GM23338 (cell line): ENCODE measurements at regions not wholly inside any gene's neighbourhood (a gene's known extent, or its start where the extent isn't known, plus 50 kb on each side); places are given as distances from the start of the nearest gene placed in this dataset.
A peak's percentile ranks its signal among the peaks of the same experiment; 100 is the strongest.

ENCODE experiments used
- ATAC-seq: fragments of 200-7000 bp; cut with Tn5 transposase; 3 replicates; pipeline ENCODE4 v1.9.1; 2020
- DNase-seq: peaks from one replicate; pipeline ENCODE4 v3.0.0-alpha.2; 2015; ENCODE audit warnings: low spot score
- H2AFZ ChIP-seq: fragments of 200-600 bp; sonication (generic); 2 replicates; pipeline ENCODE4 v1.8.0; 2016; ENCODE audit warnings: antibody characterized with exemption, mild to moderate bottlenecking, moderate library complexity
- H3F3A ChIP-seq: fragments of 200-600 bp; sonication (generic); replicated peaks from 2 replicates; pipeline ENCODE4 v1.8.0; 2017; ENCODE audit warnings: antibody characterized with exemption, mixed run types, low read depth
- H3K27ac ChIP-seq: fragments of 200-600 bp; sonication (generic); 2 replicates; pipeline ENCODE4 v1.6.1; 2016; ENCODE audit warnings: low read depth
- H3K27me3 ChIP-seq: fragments of 200-600 bp; sonication (generic); 2 replicates; pipeline ENCODE4 v1.8.0; 2016; ENCODE audit warnings: mild to moderate bottlenecking, mixed run types, moderate library complexity; ENCODE audit not compliant: insufficient read depth
- H3K36me3 ChIP-seq: fragments of 200-600 bp; sonication (generic); 2 replicates; pipeline ENCODE4 v1.8.0; 2016; ENCODE audit warnings: mild to moderate bottlenecking; ENCODE audit not compliant: insufficient read depth
- H3K4me1 ChIP-seq: fragments of 200-600 bp; sonication (generic); 2 replicates; pipeline ENCODE4 v1.8.0; 2016; ENCODE audit warnings: mild to moderate bottlenecking, moderate library complexity; ENCODE audit not compliant: insufficient read depth
- H3K4me2 ChIP-seq: fragments of 200-600 bp; sonication (generic); 2 replicates; pipeline ENCODE4 v1.7.1; 2017; ENCODE audit warnings: mixed run types
- H3K4me3 ChIP-seq: fragments of 200-600 bp; sonication (generic); 2 replicates; pipeline ENCODE4 v1.6.1; 2016; ENCODE audit warnings: mixed run types
- H3K79me2 ChIP-seq: fragments of 200-600 bp; sonication (generic); replicated peaks from 2 replicates; pipeline ENCODE4 v1.8.0; 2017; ENCODE audit warnings: mild to moderate bottlenecking; ENCODE audit not compliant: insufficient read depth
- H3K9me2 ChIP-seq: fragments of 200-600 bp; sonication (generic); 2 replicates; pipeline ENCODE4 v1.8.0; 2017; ENCODE audit not compliant: insufficient read depth
- H4K20me1 ChIP-seq: fragments of 200-600 bp; sonication (generic); replicated peaks from 2 replicates; pipeline ENCODE4 v1.8.0; 2017; ENCODE audit warnings: mild to moderate bottlenecking; ENCODE audit not compliant: insufficient read depth
- H3K27ac Mint-ChIP-seq: 2 replicates; pipeline ENCODE4 v1.8.0; 2020; ENCODE audit warnings: inconsistent platforms, mild to moderate bottlenecking, moderate library complexity, mixed read lengths
- H3K27me3 Mint-ChIP-seq: 3 replicates; pipeline ENCODE4 v1.8.0; 2022; ENCODE audit warnings: low read depth, mild to moderate bottlenecking, moderate library complexity, mixed read lengths, inconsistent platforms; ENCODE audit not compliant: insufficient read depth, poor library complexity
- H3K36me3 Mint-ChIP-seq: 3 replicates; pipeline ENCODE4 v1.8.0; 2021; ENCODE audit warnings: low read depth, mild to moderate bottlenecking, inconsistent platforms, moderate library complexity, mixed read lengths
- H3K4me1 Mint-ChIP-seq: 3 replicates; pipeline ENCODE4 v1.8.0; 2020; ENCODE audit warnings: mild to moderate bottlenecking, inconsistent platforms, mixed read lengths
- H3K4me3 Mint-ChIP-seq: 3 replicates; pipeline ENCODE4 v1.8.0; 2021; ENCODE audit warnings: moderate library complexity, mild to moderate bottlenecking, inconsistent platforms, mixed read lengths
- H3K9me3 Mint-ChIP-seq: 3 replicates; pipeline ENCODE4 v1.8.0; 2020; ENCODE audit warnings: moderate library complexity, mild to moderate bottlenecking, inconsistent platforms, mixed read lengths
- CTCF ChIP-seq, 2 experiments: fragments of 200-600 bp in 1 of 2; sonication (generic) in 1 of 2; conservative IDR thresholded peaks; 2 replicates each; pipeline versions ENCODE4 v1.5.1 to v1.6.1; 2016 to 2017; ENCODE audit warnings: antibody characterized with exemption in 2 of 2, low read depth in 2 of 2, mild to moderate bottlenecking in 2 of 2, moderate library complexity in 1 of 2
- ETS1 ChIP-seq: IDR thresholded peaks from 2 replicates; pipeline ENCODE4 v1.6.1; 2016; ENCODE audit warnings: antibody characterized with exemption
- JUNB ChIP-seq: IDR thresholded peaks from one replicate; pipeline ENCODE4 v1.6.1; 2016; ENCODE audit warnings: antibody characterized with exemption; ENCODE audit not compliant: unreplicated experiment
- NANOG ChIP-seq: IDR thresholded peaks from 2 replicates; pipeline ENCODE4 v1.6.1; 2016; ENCODE audit warnings: antibody characterized with exemption, borderline replicate concordance
- POLR2AphosphoS5 ChIP-seq: IDR thresholded peaks from 2 replicates; pipeline ENCODE4 v1.6.1; 2016; ENCODE audit warnings: antibody characterized with exemption, low read depth
- REST ChIP-seq: IDR thresholded peaks from one replicate; pipeline ENCODE4 v1.6.1; 2018; ENCODE audit warnings: antibody characterized with exemption; ENCODE audit not compliant: unreplicated experiment
- STAT1 ChIP-seq: IDR thresholded peaks from one replicate; pipeline ENCODE4 v1.6.1; 2016; ENCODE audit warnings: antibody characterized with exemption; ENCODE audit not compliant: unreplicated experiment
- ZNF114 ChIP-seq: fragments of 250-450 bp; sonication (Bioruptor Pico); IDR thresholded peaks from 2 replicates; pipeline ENCODE4 v1.5.0; 2020; ENCODE audit warnings: mild to moderate bottlenecking, moderate library complexity
- ZNF462 ChIP-seq: fragments of 250-450 bp; sonication (Bioruptor Pico); IDR thresholded peaks from 2 replicates; pipeline ENCODE4 v1.5.0; 2020; ENCODE audit warnings: mild to moderate bottlenecking, moderate library complexity

- TF ChIP-seq REST = no peak
- TF ChIP-seq NANOG = no peak
- TF ChIP-seq CTCF (conservative IDR thresholded peaks at IDR 0.05; ENCODE audit: low read depth in 2 of 2) = no peak
- TF ChIP-seq ZNF114 (CRISPR knock-in tag) = no peak
- no peak for TF ChIP-seq ETS1
These were observed 473.5 kb downstream of the RIT2 start (continued) for GRCh38 chr18:42641996-42642395.

GRCh38 chr18:42644729-42645131 is 470.8 kb downstream of the RIT2 start:
- H3F3A ChIP-seq = no peaks in the 10 kb centered on the region
- TF ChIP-seq JUNB (no peak), POLR2AphosphoS5 (no peak), ZNF462 (CRISPR knock-in tag) (no peak), STAT1 (no peak)
- H3K4me1 ChIP-seq = peaks cover 4% of the 10 kb centered on the region; the same call in 1 of the 2 replicates
- Mint-ChIP-seq H3K9me3 (no peaks in the 10 kb centered on the region), H3K27ac (no peak overlapping the region), H3K36me3 (0 out of 3 replicates have a peak, but pooled peaks cover 2% of the 10 kb centered on the region), H3K27me3 (no peaks in the 10 kb centered on the region), H3K4me1 (peaks cover 8% of the 10 kb centered on the region; the same call in 2 of the 3 replicates), H3K4me3 (no peak overlapping the region)
- H3K79me2 ChIP-seq = no peaks in the 10 kb centered on the region
- H3K4me3 ChIP-seq = no peak overlapping the region
- H3K9me2 ChIP-seq = no peaks in the 10 kb centered on the region
- H3K4me2 ChIP-seq = no peak overlapping the region
- peak overlapping the region; percentile 7; the same call in 1 of the 2 replicates for H2AFZ ChIP-seq
- H3K27me3 ChIP-seq = no peaks in the 10 kb centered on the region
- H4K20me1 ChIP-seq = no peaks in the 10 kb centered on the region
- ATAC-seq = no peak
- no peak overlapping the region for H3K27ac ChIP-seq
- H3K36me3 ChIP-seq = no peaks in the 10 kb centered on the region
- DNase-seq = no peak
